GM21447 (cell line): ENCODE measurements at regions not wholly inside any gene's neighbourhood (a gene's known extent, or its start where the extent isn't known, plus 50 kb on each side); places are given as distances from the start of the nearest gene placed in this dataset.
"Not testable (repeated sequence)": the region's sequence is repeated elsewhere in the genome, so short reads cannot be mapped to it uniquely, and the experiment has no call there.

ENCODE experiments used
- ATAC-seq: cut with Tn5 transposase; IDR thresholded peaks from one replicate; pipeline ENCODE4 v1.9.1; 2021; ENCODE audit not compliant: unreplicated experiment

DNA sequence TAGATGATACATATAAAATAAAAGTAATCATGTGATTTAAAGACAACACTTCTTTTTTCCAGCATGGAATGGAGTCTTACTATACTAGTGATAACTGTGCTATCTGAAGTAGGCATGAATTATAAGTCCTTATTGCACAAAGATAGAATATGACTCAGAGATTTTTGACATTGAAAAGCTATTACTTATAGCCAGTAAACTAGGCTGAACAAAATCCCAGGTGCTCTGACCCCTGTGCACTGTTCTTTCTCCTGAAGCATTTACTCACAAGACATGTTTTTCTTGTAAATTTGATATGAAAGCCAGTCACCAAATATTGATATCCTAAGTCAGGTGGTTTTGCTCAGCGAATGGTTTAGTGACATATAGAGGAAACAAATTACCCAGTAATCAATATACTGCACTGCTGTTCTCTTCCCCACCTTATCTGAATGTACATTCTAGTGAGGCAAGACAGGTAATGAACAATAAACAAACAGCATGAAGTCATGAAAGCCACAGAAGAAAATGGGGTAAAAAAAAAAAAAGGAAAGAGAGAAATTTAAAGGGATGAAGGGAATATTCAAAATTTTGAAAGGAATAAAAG lies 1567.0 kb upstream of the SPRY2 start:
- ATAC-seq, result no peak

- no peak for ATAC-seq
Observed at GRCh38 chr13:81888855-81889254, 1547.9 kb upstream of the SPRY2 start.

DNA sequence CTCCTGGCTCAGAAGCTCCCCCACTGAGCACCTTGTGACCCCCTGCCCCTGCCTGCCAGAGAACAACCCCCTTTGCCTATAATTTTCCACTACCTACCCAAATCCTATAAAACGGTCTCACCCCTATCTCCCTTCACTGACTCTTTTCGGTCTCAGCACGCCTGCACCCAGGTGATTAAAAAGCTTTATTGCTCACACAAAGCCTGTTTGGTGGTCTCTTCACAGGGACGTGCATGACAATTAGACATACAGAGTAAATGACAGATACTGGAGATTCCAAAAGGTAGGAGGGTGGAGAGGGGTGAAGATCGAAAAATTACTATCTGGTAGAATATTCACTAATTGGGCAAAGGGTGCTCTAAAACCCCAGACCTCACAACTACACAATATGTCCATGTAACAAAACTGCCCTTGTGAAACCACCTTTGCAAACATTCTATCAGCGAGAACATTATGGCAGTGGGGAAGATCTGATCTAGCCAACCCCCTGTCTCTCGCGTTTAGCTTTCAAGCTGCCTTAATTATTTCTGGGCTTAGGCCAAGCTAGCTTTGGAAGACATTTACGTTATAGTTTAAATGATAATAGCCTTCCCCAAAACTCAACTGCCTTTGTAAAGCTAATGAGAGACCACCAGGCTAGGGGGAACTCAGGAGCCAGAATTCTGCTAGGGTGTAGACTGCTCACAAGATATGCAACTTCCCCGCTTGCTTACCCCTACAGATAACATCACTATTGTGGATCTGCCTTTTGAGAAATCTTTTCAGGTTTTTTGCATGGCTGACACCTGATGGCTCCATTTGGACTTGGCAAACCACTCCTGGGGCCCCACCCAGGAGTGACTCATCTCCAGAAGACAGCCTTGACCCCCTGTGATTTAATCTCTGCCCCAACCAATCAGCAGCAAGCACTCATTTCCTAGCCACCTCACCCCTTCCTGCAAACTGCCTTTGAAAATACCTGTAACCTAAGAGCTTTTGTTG lies 1534.0 kb upstream of the SPRY2 start:
- ATAC-seq, result no peak

- ATAC-seq, result no peak
Observed at GRCh38 chr13:81874253-81874652, 1533.3 kb upstream of the SPRY2 start.

DNA sequence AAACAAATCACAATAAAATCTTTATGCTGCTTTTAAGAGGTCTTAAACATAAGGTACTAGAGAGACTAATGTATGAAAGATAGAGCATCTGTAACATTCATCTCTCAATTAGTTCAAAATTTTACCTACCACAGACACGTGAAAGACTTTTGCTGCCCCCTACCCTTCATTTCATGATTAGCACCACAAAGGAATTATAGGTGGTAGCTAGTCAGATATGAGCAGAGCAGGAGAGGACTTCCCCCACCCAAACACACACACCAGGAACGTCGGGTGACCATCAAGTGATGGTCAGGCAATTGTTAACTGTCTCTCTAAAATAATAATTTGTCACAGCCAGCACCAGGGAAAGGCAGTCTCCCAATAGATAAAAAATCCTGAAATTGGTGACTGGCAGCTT lies 1531.7 kb upstream of the SPRY2 start:
- no peak for ATAC-seq

DNA sequence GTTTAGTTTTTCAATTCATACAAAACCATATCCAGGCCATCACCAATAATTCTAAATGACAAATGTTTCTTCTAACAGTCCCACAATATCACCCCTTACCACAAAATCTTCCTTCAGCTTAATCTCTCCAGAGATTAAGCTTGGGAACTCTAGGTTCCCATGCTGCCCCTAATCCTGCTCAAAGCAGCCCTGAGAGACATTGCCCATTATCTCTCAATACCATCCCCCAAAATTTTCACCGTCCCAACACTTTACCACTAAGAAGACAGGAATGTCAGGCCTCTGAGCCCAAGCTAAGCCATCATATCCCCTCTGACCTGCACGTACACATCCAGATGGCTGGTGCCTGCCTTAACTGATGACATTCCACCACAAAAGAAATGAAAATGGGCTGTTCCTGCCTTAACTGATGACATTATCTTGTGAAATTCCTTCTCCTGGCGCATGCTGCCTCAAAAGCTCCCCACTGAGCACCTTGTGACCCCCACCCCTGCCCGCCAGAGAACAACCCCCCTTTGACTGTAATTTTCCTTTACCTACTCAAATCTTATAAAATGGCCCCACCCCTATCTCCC lies 1530.9 kb upstream of the SPRY2 start:
- ATAC-seq, result not testable (repeated sequence)

GRCh38 chr13:81848291-81848690 lies 1507.4 kb upstream of the SPRY2 start:
- ATAC-seq, result no peak

- ATAC-seq, result no peak
Observed at GRCh38 chr13:81846771-81847170, 1505.8 kb upstream of the SPRY2 start.

DNA sequence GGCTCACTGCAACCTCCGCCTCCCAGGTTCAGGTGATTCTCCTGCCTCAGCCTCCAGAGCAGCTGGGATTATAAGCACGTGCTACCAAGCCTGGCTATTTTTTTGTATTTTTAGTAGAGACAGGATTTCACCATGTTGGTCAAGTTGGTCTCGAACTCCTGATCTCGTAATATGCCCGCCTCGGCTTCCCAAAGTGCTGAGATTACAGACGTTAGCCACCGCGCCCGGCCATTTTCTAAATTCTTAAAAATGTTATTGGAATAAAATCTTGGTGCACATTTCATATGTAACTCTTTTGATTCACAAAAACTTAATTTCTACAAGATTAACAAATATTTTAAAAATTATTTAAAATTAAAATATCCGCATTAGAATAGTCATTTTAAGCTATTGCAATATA lies 1480.3 kb upstream of the SPRY2 start:
- ATAC-seq, result no peak

- ATAC-seq, result no peak
Observed at GRCh38 chr13:81800433-81800832, 1459.5 kb upstream of the SPRY2 start.

DNA sequence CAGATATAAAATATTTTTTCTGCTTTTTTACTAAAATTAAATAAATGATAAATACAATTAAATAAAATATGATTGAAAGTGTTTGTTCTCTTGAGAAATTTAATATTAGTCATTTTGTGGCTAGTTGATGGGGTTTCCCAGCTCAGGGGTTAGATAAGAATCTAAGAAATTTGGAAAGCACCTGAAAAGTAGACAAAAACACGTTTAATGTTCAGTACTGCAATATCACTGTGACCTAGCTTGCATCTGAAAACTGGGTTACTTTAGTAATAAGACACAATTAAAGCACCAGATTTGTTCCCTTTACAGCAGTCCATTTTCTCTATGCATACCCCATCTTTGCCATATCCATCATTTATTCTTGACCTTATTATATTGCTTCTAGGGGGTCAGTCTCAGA lies 1454.8 kb upstream of the SPRY2 start:
- ATAC-seq, result no peak

- no peak for ATAC-seq
Observed at GRCh38 chr13:81791641-81792040, 1450.7 kb upstream of the SPRY2 start.

GRCh38 chr13:81781471-81781870 lies 1440.5 kb upstream of the SPRY2 start:
- ATAC-seq, result no peak

DNA sequence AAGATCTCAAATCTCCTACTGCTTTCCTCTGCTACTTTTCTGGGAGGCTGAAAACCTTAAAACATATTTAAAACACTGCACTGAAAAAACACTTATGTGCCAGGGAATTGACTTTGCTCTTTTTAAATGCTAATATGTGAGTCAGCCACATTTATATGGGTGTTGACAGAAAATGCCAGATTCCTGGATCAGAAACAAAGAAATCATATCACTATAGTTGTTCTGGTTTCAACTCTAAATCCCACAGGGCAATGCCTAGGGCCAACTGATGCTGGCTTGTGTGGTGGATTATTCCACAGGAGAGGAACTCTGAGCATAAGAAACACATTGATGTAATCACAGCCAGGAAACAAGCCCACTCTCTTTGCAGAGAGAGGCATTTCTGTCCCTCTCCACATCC lies 1439.0 kb upstream of the SPRY2 start:
- ATAC-seq, result no peak

DNA sequence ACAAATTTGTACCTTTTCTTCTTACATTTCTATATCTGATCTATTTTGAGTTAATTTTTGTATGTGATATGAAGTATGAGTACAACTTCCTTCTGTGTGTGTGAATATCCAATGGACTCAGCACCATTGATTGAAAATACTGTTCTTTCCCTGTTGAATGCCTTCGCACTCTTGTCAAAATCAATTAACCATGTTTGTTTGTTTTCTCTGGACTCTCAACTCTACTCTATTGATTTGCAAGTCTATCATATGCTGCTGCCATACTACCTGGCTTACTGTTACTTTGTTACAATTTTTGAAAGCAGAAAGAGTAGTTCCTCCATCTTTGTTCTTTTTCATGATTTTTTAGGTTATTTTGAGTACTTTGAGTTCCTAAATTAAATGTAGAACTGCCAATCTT lies 1437.4 kb upstream of the SPRY2 start:
- no peak for ATAC-seq

- ATAC-seq, result no peak
Observed at GRCh38 chr13:81773263-81773662, 1432.3 kb upstream of the SPRY2 start.

GRCh38 chr13:81771951-81772350 lies 1431.0 kb upstream of the SPRY2 start:
- ATAC-seq, result no peak

GRCh38 chr13:81770868-81771505 lies 1430.1 kb upstream of the SPRY2 start:
- ATAC-seq, result no peak

DNA sequence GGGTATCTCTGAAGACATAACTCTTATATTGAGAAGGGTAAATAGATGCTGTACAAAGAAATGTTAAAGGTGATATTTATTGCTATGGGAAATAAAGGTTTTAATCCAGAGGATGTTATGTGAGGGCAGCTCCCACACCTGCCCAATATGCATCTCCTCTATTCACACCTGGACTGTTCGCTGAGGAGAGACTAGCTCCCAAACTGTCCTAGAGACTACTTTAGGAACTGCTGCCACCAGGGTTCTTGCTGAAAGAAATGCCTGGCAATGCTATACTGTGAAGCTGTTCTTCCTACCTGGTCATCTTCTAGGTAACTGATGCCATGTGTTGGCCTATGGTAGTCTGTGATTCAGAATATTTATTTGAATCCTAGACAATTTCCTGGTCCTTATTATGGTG lies 1421.5 kb upstream of the SPRY2 start:
- ATAC-seq, result no peak

DNA sequence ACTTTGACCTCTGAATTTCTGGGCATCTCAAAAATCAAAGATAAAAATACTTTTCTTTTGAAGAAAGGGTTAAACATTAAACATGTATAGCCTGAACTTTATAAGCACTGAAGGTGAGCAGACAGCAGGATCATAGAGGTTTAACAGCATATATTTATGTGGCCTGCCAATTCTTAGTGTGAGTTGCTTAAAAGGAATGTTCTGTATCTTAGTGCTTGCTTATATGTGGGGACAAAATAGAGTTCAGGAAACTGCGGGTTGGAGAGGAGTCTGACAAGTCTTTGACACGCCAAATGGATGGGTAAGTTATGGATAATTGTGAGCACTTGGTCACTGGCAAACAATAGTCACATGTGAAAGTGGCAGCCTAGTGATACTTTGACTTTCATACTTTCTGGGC lies 1419.4 kb upstream of the SPRY2 start:
- no peak for ATAC-seq

- no peak for ATAC-seq
Observed at GRCh38 chr13:81757348-81757970, 1416.5 kb upstream of the SPRY2 start.
